PC-9 (cell line): ENCODE measurements at regions not wholly inside any gene's neighbourhood (a gene's known extent, or its start where the extent isn't known, plus 50 kb on each side); places are given as distances from the start of the nearest gene placed in this dataset.

Experiments
- BruUV-seq: library from RNA; stranded (reverse); fragments of 400-500 nt; replicated peaks from 2 replicates; lab custom pipeline; 2021; lab: Mats Ljungman, UMichigan
- CTCF ChIA-PET: fragments of 300-600 bp; sonication (Branson Sonifier 250); formaldehyde crosslinking; loops from one replicate; lab custom pipeline; 2022; ENCODE audit warnings: antibody characterized with exemption; lab: Charles Lee
- POLR2A ChIA-PET: fragments of 300-600 bp; sonication (Branson Sonifier 250); formaldehyde crosslinking; loops from one replicate; lab custom pipeline; 2022; ENCODE audit warnings: antibody characterized with exemption; ENCODE audit not compliant: unreplicated experiment; lab: Charles Lee
- DNase-seq, 2 experiments: peaks; one replicate each; pipeline versions ENCODE4 v3.0.0 to v3.0.0-alpha.2; 2015 to 2022; ENCODE audit warnings: mixed read lengths in 1 of 2
- H2AFZ ChIP-seq: fragments of 200-600 bp; sonication (generic); 2 replicates; pipeline ENCODE4 v1.8.1; 2017; ENCODE audit warnings: antibody characterized with exemption
- H3F3A ChIP-seq: fragments of 200-600 bp; sonication (generic); 2 replicates; pipeline ENCODE4 v1.8.1; 2017; ENCODE audit warnings: antibody characterized with exemption, mild to moderate bottlenecking, low read depth; ENCODE audit not compliant: insufficient read depth
- H3K27ac ChIP-seq: fragments of 200-600 bp; sonication (generic); 2 replicates; pipeline ENCODE4 v1.6.1; 2016; ENCODE audit warnings: mixed run types
- H3K27me3 ChIP-seq: fragments of 200-600 bp; sonication (generic); 2 replicates; pipeline ENCODE4 v1.6.1; 2016; ENCODE audit warnings: low read depth, mixed run types; ENCODE audit not compliant: insufficient read depth
- H3K36me3 ChIP-seq: fragments of 200-600 bp; sonication (generic); 2 replicates; pipeline ENCODE4 v1.6.1; 2016; ENCODE audit warnings: low read depth, mixed run types
- H3K4me1 ChIP-seq: fragments of 200-600 bp; sonication (generic); replicated peaks from 2 replicates; pipeline ENCODE4 v1.6.1; 2016; ENCODE audit warnings: mixed run types; ENCODE audit not compliant: insufficient read depth
- H3K4me2 ChIP-seq: fragments of 200-600 bp; sonication (generic); 2 replicates; pipeline ENCODE4 v1.6.1; 2017; ENCODE audit warnings: mixed run types
- H3K4me3 ChIP-seq: fragments of 200-600 bp; sonication (generic); 2 replicates; pipeline ENCODE4 v1.6.1; 2016; ENCODE audit warnings: mixed run types
- H3K79me2 ChIP-seq: fragments of 200-600 bp; sonication (generic); 2 replicates; pipeline ENCODE4 v1.6.1; 2017; ENCODE audit warnings: low read depth, mixed run types
- H3K9me2 ChIP-seq: fragments of 200-600 bp; sonication (generic); 2 replicates; pipeline ENCODE4 v1.8.1; 2017; ENCODE audit warnings: mild to moderate bottlenecking; ENCODE audit not compliant: insufficient read depth
- H3K9me3 ChIP-seq: fragments of 200-600 bp; sonication (generic); 2 replicates; pipeline ENCODE4 v1.8.1; 2016; ENCODE audit warnings: low read depth; ENCODE audit not compliant: insufficient read depth
- H4K20me1 ChIP-seq: fragments of 200-600 bp; sonication (generic); 2 replicates; pipeline ENCODE4 v1.8.1; 2017; ENCODE audit not compliant: insufficient read depth
- EZH2 ChIP-seq: fragments of 200-600 bp; sonication (generic); IDR thresholded peaks from 2 replicates; pipeline ENCODE4 v1.8.0; 2017; ENCODE audit warnings: antibody characterized with exemption, low read depth
- intact Hi-C: fragments of 100-400 bp; cut with micrococcal nuclease; formaldehyde crosslinking; loops from one replicate; pipeline ENCODE4 v1.10.0; 2022; ENCODE audit not compliant: unreplicated experiment
- TF ChIP-seq, protein P1 (sequence below): fragments of 200-600 bp; sonication (generic); conservative IDR thresholded peaks from 2 replicates; pipeline ENCODE4 v1.6.1; 2017; ENCODE audit warnings: mixed run types, antibody characterized with exemption, mild to moderate bottlenecking, moderate library complexity

DNA sequence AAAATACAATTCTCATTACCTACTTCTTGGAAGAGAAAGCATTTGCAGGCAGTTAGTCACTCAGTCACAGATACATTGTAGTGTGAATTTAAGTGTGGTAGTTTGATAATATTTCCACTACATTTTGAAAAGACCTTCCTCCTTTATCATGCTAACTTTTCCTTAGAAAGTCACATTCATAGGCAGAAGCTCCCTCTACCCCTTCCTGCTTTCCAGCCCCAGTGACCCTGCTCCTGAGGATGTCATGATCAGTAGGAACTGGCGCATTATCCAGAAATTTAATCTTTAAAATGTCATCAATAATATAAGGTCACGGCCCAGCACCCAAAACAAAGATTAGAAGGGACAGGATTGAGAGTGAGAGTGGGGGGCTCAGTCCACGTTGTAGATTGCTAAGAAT is 707.4 kb upstream of the STXBP6 start:
- Histone ChIP-seq H2AFZ (no peak overlapping the region), H3K9me2 (no peaks in the 10 kb centered on the region), H3K4me1 (no peaks in the 10 kb centered on the region), H3K4me3 (no peak overlapping the region), H3K36me3 (no peaks in the 10 kb centered on the region), H3K27me3 (no peaks in the 10 kb centered on the region), H3K79me2 (no peaks in the 10 kb centered on the region), H3K4me2 (no peak overlapping the region), H3K9me3 (no peaks in the 10 kb centered on the region), H4K20me1 (no peaks in the 10 kb centered on the region), H3K27ac (no peak overlapping the region), H3F3A (no peaks in the 10 kb centered on the region)
- TF ChIP-seq, protein P1, sequence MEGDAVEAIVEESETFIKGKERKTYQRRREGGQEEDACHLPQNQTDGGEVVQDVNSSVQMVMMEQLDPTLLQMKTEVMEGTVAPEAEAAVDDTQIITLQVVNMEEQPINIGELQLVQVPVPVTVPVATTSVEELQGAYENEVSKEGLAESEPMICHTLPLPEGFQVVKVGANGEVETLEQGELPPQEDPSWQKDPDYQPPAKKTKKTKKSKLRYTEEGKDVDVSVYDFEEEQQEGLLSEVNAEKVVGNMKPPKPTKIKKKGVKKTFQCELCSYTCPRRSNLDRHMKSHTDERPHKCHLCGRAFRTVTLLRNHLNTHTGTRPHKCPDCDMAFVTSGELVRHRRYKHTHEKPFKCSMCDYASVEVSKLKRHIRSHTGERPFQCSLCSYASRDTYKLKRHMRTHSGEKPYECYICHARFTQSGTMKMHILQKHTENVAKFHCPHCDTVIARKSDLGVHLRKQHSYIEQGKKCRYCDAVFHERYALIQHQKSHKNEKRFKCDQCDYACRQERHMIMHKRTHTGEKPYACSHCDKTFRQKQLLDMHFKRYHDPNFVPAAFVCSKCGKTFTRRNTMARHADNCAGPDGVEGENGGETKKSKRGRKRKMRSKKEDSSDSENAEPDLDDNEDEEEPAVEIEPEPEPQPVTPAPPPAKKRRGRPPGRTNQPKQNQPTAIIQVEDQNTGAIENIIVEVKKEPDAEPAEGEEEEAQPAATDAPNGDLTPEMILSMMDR: no peak
- no peak for TF ChIP-seq EZH2
- no peak for DNase-seq
- POLR2A ChIA-PET: no interaction called here
- BruUV-seq: no TSS peak
- CTCF ChIA-PET: no interaction called here
- intact Hi-C loops: no loop called here

- Histone ChIP-seq H3F3A (no peaks in the 10 kb centered on the region), H3K9me3 (no peaks in the 10 kb centered on the region), H3K36me3 (no peaks in the 10 kb centered on the region), H2AFZ (no peak overlapping the region), H3K4me3 (no peak overlapping the region), H3K9me2 (no peaks in the 10 kb centered on the region), H3K4me2 (no peak overlapping the region), H3K79me2 (no peaks in the 10 kb centered on the region), H3K27ac (no peak overlapping the region), H3K27me3 (no peaks in the 10 kb centered on the region), H4K20me1 (no peaks in the 10 kb centered on the region), H3K4me1 (no peaks in the 10 kb centered on the region)
- DNase-seq: no peak
- intact Hi-C loops: no loop called here
- BruUV-seq: no TSS peak
- ChIA-PET POLR2A (no interaction called here), CTCF (no interaction called here)
- TF ChIP-seq, protein P1: no peak
- no peak for TF ChIP-seq EZH2
These were observed 706.9 kb upstream of the STXBP6 start for GRCh38 chr14:25756876-25757275.

DNA sequence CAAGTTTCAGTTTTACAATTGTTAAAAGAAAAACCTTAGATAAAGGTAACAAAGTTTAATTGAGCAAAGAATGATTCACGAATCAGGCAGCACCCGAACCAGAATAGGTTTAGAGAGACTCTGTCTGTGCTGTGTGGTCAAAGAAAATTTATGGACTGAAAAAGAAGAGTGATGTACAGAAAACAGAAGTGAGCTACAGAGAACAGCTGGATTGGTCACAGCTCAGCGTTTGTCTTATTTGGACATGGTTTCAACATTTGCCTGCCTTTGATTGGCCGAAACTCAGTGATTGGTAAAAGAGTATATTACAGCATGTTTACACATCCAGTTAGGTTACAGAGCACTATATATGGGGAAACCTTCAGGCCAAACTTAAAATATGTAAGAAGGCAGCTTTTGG is 703.2 kb upstream of the STXBP6 start:
- H3K9me3 ChIP-seq: no peaks in the 10 kb centered on the region
- intact Hi-C loops: no loop called here
- H4K20me1 ChIP-seq: no peaks in the 10 kb centered on the region
- no peaks in the 10 kb centered on the region for H3F3A ChIP-seq
- H3K4me3 ChIP-seq: no peak overlapping the region
- no peaks in the 10 kb centered on the region for H3K79me2 ChIP-seq
- TF ChIP-seq, protein P1: no peak
- TF ChIP-seq EZH2: no peak
- no peaks in the 10 kb centered on the region for H3K27me3 ChIP-seq
- H3K9me2 ChIP-seq: no peaks in the 10 kb centered on the region
- no peaks in the 10 kb centered on the region for H3K36me3 ChIP-seq
- ChIA-PET CTCF (no interaction called here), POLR2A (no interaction called here)
- no peak overlapping the region for H3K27ac ChIP-seq
- no peak for DNase-seq
- no TSS peak for BruUV-seq
- no peak overlapping the region for H2AFZ ChIP-seq
- no peak overlapping the region for H3K4me2 ChIP-seq
- H3K4me1 ChIP-seq: no peaks in the 10 kb centered on the region
